Mammary epithelial cell (primary cell): ENCODE measurements at regions not wholly inside any gene's neighbourhood (a gene's known extent, or its start where the extent isn't known, plus 50 kb on each side); places are given as distances from the start of the nearest gene placed in this dataset.

Source experiments
- CTCF ChIP-seq, 2 donors: IDR thresholded peaks in 1 of 2; conservative IDR thresholded peaks in 1 of 2; 2 replicates each; pipeline ENCODE4 v1.5.1; 2011 to 2012; ENCODE audit warnings: inconsistent platforms in 2 of 2, low read length in 2 of 2, mild to moderate bottlenecking in 2 of 2, control low read depth in 1 of 2, low read depth in 1 of 2; ENCODE audit not compliant: insufficient read depth in 1 of 2; ENCODE audit errors: extremely low read depth in 1 of 2
- EZH2 ChIP-seq: IDR thresholded peaks from 2 replicates; pipeline ENCODE4 v1.6.1; 2012; ENCODE audit warnings: low read length, inconsistent platforms, borderline replicate concordance

- TF ChIP-seq CTCF (conservative IDR thresholded peaks at IDR 0.05 in 1 of 2, IDR thresholded peaks at IDR 0.05 in 1 of 2; ENCODE audit: extremely low read depth in 1 of 2, insufficient read depth in 1 of 2, low read depth in 1 of 2, low read length in 2 of 2), result no peak
- TF ChIP-seq EZH2, result no peak
These were observed 421.4 kb downstream of the TMA16 start for GRCh38 chr4:163915896-163916295.
